ENCODE measurements at regions not wholly inside any gene's neighbourhood (a gene's known extent, or its start where the extent isn't known, plus 50 kb on each side); places are given as distances from the start of the nearest gene placed in this dataset.

DNA sequence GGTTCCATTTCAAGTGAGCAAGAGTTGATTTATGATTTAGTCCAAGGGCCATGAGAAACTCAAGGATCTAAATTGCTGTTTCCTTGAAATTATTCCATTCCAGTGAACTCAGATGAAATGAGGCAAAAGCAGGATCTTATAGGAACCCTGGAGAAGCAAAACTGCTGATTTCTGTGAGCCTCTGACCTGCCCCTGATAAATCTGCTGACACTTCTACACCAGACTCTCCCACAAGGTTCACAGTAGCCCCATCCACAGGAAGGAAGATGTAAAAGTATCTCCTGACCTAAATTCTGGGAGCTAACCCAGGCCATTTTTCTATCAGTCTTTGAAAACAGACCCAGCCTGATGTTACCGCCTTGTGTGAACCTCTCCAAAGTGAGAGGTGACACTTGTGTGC is 987.6 kb upstream of the AUTS2 start:
- TF ChIP-seq CTCF (IDR thresholded peaks at IDR 0.05; ENCODE audit: borderline replicate concordance, extremely low read depth, low read length, poor library complexity, severe bottlenecking) (no peak), EZH2 (IDR thresholded peaks at IDR 0.05; ENCODE audit: borderline replicate concordance, low read depth, low read length, severe bottlenecking) (no peak)

Measured in DND-41 (cell line).